ENCODE measurements at regions not wholly inside any gene's neighbourhood (a gene's known extent, or its start where the extent isn't known, plus 50 kb on each side); places are given as distances from the start of the nearest gene placed in this dataset.

- Histone ChIP-seq H4K8ac (ENCODE audit: low read length) (no peak overlapping the region), H3K79me1 (replicated peaks; ENCODE audit: low read length, poor library complexity, severe bottlenecking) (no peaks in the 10 kb centered on the region), H3K4me1 (ENCODE audit: control insufficient read depth, insufficient read depth, low read depth, low read length) (no peaks in the 10 kb centered on the region), H4K91ac (ENCODE audit: low read length) (no peak overlapping the region), H2BK15ac (ENCODE audit: low read depth, poor library complexity, severe bottlenecking) (no peak overlapping the region), H3K27me3 (ENCODE audit: control insufficient read depth in 1 of 2, insufficient read depth in 1 of 2, low read length in 2 of 2) (no peaks in the 10 kb centered on the region), H3K4me3 (ENCODE audit: insufficient read depth in 1 of 2, low read depth in 1 of 2, low read length in 2 of 2) (no peak overlapping the region), H2AFZ (ENCODE audit: low read depth, low read length) (no peak overlapping the region), H3K9me3 (ENCODE audit: control insufficient read depth, low read length) (no peaks in the 10 kb centered on the region), H2AK5ac (ENCODE audit: low read length, severe bottlenecking) (no peak overlapping the region), H3K27ac (ENCODE audit: low read length, poor library complexity, severe bottlenecking) (no peak overlapping the region), H2BK5ac (ENCODE audit: low read depth, low read length, poor library complexity, severe bottlenecking) (no peak overlapping the region), H3K36me3 (ENCODE audit: control insufficient read depth in 1 of 2, insufficient read depth in 2 of 2, low read depth in 1 of 2, low read length in 2 of 2) (no peaks in the 10 kb centered on the region), H3K23ac (ENCODE audit: low read length in 2 of 2) (no peak overlapping the region), H2BK120ac (ENCODE audit: low read depth, low read length) (no peak overlapping the region), H3K4me2 (ENCODE audit: low read length, poor library complexity, severe bottlenecking) (no peak overlapping the region), H3K9ac (ENCODE audit: low read length) (no peak overlapping the region), H3K14ac (ENCODE audit: low read length in 2 of 2) (no peak overlapping the region), H3K18ac (ENCODE audit: low read depth in 1 of 2, low read length in 2 of 2) (no peak overlapping the region), H3K4ac (ENCODE audit: low read depth in 1 of 2, low read length in 2 of 2) (no peak overlapping the region), H2BK12ac (ENCODE audit: low read length in 2 of 2) (no peak overlapping the region)
- no peak for DNase-seq
Observed at GRCh38 chrX:99051639-99052038, 1358.4 kb downstream of the PCDH19 start.

- Histone ChIP-seq H2BK15ac (ENCODE audit: low read depth, poor library complexity, severe bottlenecking) (no peak overlapping the region), H3K79me1 (replicated peaks; ENCODE audit: low read length, poor library complexity, severe bottlenecking) (no peaks in the 10 kb centered on the region), H3K9ac (ENCODE audit: low read length) (no peak overlapping the region), H3K4me3 (ENCODE audit: insufficient read depth in 1 of 2, low read depth in 1 of 2, low read length in 2 of 2) (no peak overlapping the region), H3K14ac (ENCODE audit: low read length in 2 of 2) (no peak overlapping the region), H3K23ac (ENCODE audit: low read length in 2 of 2) (no peak overlapping the region), H4K91ac (ENCODE audit: low read length) (no peak overlapping the region), H3K18ac (ENCODE audit: low read depth in 1 of 2, low read length in 2 of 2) (no peak overlapping the region), H3K4me2 (ENCODE audit: low read length, poor library complexity, severe bottlenecking) (no peak overlapping the region), H3K9me3 (ENCODE audit: control insufficient read depth, low read length) (no peaks in the 10 kb centered on the region), H3K4ac (ENCODE audit: low read depth in 1 of 2, low read length in 2 of 2) (no peak overlapping the region), H2BK120ac (ENCODE audit: low read depth, low read length) (no peak overlapping the region), H4K8ac (ENCODE audit: low read length) (no peak overlapping the region), H3K36me3 (ENCODE audit: control insufficient read depth in 1 of 2, insufficient read depth in 2 of 2, low read depth in 1 of 2, low read length in 2 of 2) (no peaks in the 10 kb centered on the region), H2AFZ (ENCODE audit: low read depth, low read length) (no peak overlapping the region), H3K27ac (ENCODE audit: low read length, poor library complexity, severe bottlenecking) (no peak overlapping the region), H2BK5ac (ENCODE audit: low read depth, low read length, poor library complexity, severe bottlenecking) (no peak overlapping the region), H3K4me1 (ENCODE audit: control insufficient read depth, insufficient read depth, low read depth, low read length) (no peaks in the 10 kb centered on the region), H2AK5ac (ENCODE audit: low read length, severe bottlenecking) (no peak overlapping the region), H3K27me3 (ENCODE audit: control insufficient read depth in 1 of 2, insufficient read depth in 1 of 2, low read length in 2 of 2) (no peaks in the 10 kb centered on the region), H2BK12ac (ENCODE audit: low read length in 2 of 2) (no peak overlapping the region)
- no CpG with 5 or more reads among the region's 1 CpG for WGBS
- no peak for DNase-seq
Observed at GRCh38 chrX:99033226-99033901, 1376.7 kb downstream of the PCDH19 start.

- H4K91ac ChIP-seq (ENCODE audit: low read length) = no peak overlapping the region
- H3K36me3 ChIP-seq (ENCODE audit: control insufficient read depth in 1 of 2, insufficient read depth in 2 of 2, low read depth in 1 of 2, low read length in 2 of 2) = no peaks in the 10 kb centered on the region
- H2AK5ac ChIP-seq (ENCODE audit: low read length, severe bottlenecking) = no peak overlapping the region
- no peak overlapping the region for H3K4me2 ChIP-seq (ENCODE audit: low read length, poor library complexity, severe bottlenecking)
- no peak overlapping the region for H3K23ac ChIP-seq (ENCODE audit: low read length in 2 of 2)
- H3K14ac ChIP-seq (ENCODE audit: low read length in 2 of 2) = no peak overlapping the region
- H2AFZ ChIP-seq (ENCODE audit: low read depth, low read length) = no peak overlapping the region
- no peak overlapping the region for H3K9ac ChIP-seq (ENCODE audit: low read length)
- no peak overlapping the region for H4K8ac ChIP-seq (ENCODE audit: low read length)
- no peak overlapping the region for H3K4me3 ChIP-seq (ENCODE audit: insufficient read depth in 1 of 2, low read depth in 1 of 2, low read length in 2 of 2)
- no peak overlapping the region for H2BK120ac ChIP-seq (ENCODE audit: low read depth, low read length)
- H3K79me1 ChIP-seq (replicated peaks; ENCODE audit: low read length, poor library complexity, severe bottlenecking) = no peaks in the 10 kb centered on the region
- H3K18ac ChIP-seq (ENCODE audit: low read depth in 1 of 2, low read length in 2 of 2) = no peak overlapping the region
- no peak overlapping the region for H2BK15ac ChIP-seq (ENCODE audit: low read depth, poor library complexity, severe bottlenecking)
- H3K27me3 ChIP-seq (ENCODE audit: control insufficient read depth in 1 of 2, insufficient read depth in 1 of 2, low read length in 2 of 2) = no peaks in the 10 kb centered on the region
- H2BK5ac ChIP-seq (ENCODE audit: low read depth, low read length, poor library complexity, severe bottlenecking) = no peak overlapping the region
- H3K4me1 ChIP-seq (ENCODE audit: control insufficient read depth, insufficient read depth, low read depth, low read length) = no peaks in the 10 kb centered on the region
- H3K4ac ChIP-seq (ENCODE audit: low read depth in 1 of 2, low read length in 2 of 2) = no peak overlapping the region
- no peak overlapping the region for H3K27ac ChIP-seq (ENCODE audit: low read length, poor library complexity, severe bottlenecking)
- peaks cover 5% of the 10 kb centered on the region for H3K9me3 ChIP-seq (ENCODE audit: control insufficient read depth, low read length)
- no peak for DNase-seq
- H2BK12ac ChIP-seq (ENCODE audit: low read length in 2 of 2) = no peak overlapping the region
Observed at GRCh38 chrX:99010957-99011356, 1399.1 kb downstream of the PCDH19 start.

GRCh38 chrX:99001286-99001685, 1408.8 kb downstream of the PCDH19 start:
- no peaks in the 10 kb centered on the region for H3K79me1 ChIP-seq (replicated peaks; ENCODE audit: low read length, poor library complexity, severe bottlenecking)
- no peak overlapping the region for H3K4ac ChIP-seq (ENCODE audit: low read depth in 1 of 2, low read length in 2 of 2)
- H2AK5ac ChIP-seq (ENCODE audit: low read length, severe bottlenecking) = no peak overlapping the region
- no peak overlapping the region for H4K91ac ChIP-seq (ENCODE audit: low read length)
- H3K18ac ChIP-seq (ENCODE audit: low read depth in 1 of 2, low read length in 2 of 2) = no peak overlapping the region
- H2BK5ac ChIP-seq (ENCODE audit: low read depth, low read length, poor library complexity, severe bottlenecking) = no peak overlapping the region
- H2BK120ac ChIP-seq (ENCODE audit: low read depth, low read length) = no peak overlapping the region
- no peak overlapping the region for H3K4me2 ChIP-seq (ENCODE audit: low read length, poor library complexity, severe bottlenecking)
- no peak overlapping the region for H3K23ac ChIP-seq (ENCODE audit: low read length in 2 of 2)
- H2BK12ac ChIP-seq (ENCODE audit: low read length in 2 of 2) = no peak overlapping the region
- H3K9ac ChIP-seq (ENCODE audit: low read length) = no peak overlapping the region
- no CpG with 5 or more reads among the region's 1 CpG for WGBS
- no peak overlapping the region for H2AFZ ChIP-seq (ENCODE audit: low read depth, low read length)
- no peak overlapping the region for H4K8ac ChIP-seq (ENCODE audit: low read length)
- H3K27me3 ChIP-seq (ENCODE audit: control insufficient read depth in 1 of 2, insufficient read depth in 1 of 2, low read length in 2 of 2) = no peaks in the 10 kb centered on the region
- no peak overlapping the region for H2BK15ac ChIP-seq (ENCODE audit: low read depth, poor library complexity, severe bottlenecking)
- H3K27ac ChIP-seq (ENCODE audit: low read length, poor library complexity, severe bottlenecking) = no peak overlapping the region
- DNase-seq = no peak
- no peak overlapping the region for H3K4me3 ChIP-seq (ENCODE audit: insufficient read depth in 1 of 2, low read depth in 1 of 2, low read length in 2 of 2)
- H3K4me1 ChIP-seq (ENCODE audit: control insufficient read depth, insufficient read depth, low read depth, low read length) = no peaks in the 10 kb centered on the region
- no peak overlapping the region for H3K14ac ChIP-seq (ENCODE audit: low read length in 2 of 2)
- peaks cover 2% of the 10 kb centered on the region for H3K9me3 ChIP-seq (ENCODE audit: control insufficient read depth, low read length)
- H3K36me3 ChIP-seq (ENCODE audit: control insufficient read depth in 1 of 2, insufficient read depth in 2 of 2, low read depth in 1 of 2, low read length in 2 of 2) = no peaks in the 10 kb centered on the region
